GM12878 (cell line): ENCODE measurements at regions not wholly inside any gene's neighbourhood (a gene's known extent, or its start where the extent isn't known, plus 50 kb on each side); places are given as distances from the start of the nearest gene placed in this dataset.
A peak's percentile ranks its signal among the peaks of the same experiment; 100 is the strongest.

ENCODE experiments used
- ATAC-seq: fragments of 200-7000 bp; cut with Tn5 transposase; 3 replicates; pipeline ENCODE4 v1.9.1; 2020; ENCODE audit warnings: mild to moderate bottlenecking, moderate library complexity
- BruUV-seq: library from RNA; stranded (reverse); fragments of 400-500 nt; replicated peaks from 2 replicates; lab custom pipeline; 2021; lab: Mats Ljungman, UMichigan
- CTCF ChIA-PET: fragments of 300-600 bp; sonication (Branson Sonifier 250); formaldehyde crosslinking; extraction: SDS; loops from one replicate; lab custom pipeline; 2021; ENCODE audit warnings: inconsistent platforms; lab: Yijun Ruan, JAX
- POLR2A ChIA-PET: fragments of 350-600 bp; formaldehyde crosslinking; extraction: SDS; loops from one replicate; lab custom pipeline; 2021; ENCODE audit warnings: inconsistent platforms; lab: Charles Lee
- RAD21 ChIA-PET: fragments of 300-600 bp; sonication (Branson Sonifier 250); formaldehyde crosslinking; loops from one replicate; lab custom pipeline; 2023; ENCODE audit warnings: antibody characterized with exemption; ENCODE audit not compliant: unreplicated experiment; lab: Charles Lee
- SMC1A ChIA-PET: fragments of 300-600 bp; sonication (Branson Sonifier 250); formaldehyde crosslinking; loops from one replicate; lab custom pipeline; 2023; ENCODE audit not compliant: unreplicated experiment, uncharacterized antibody; lab: Charles Lee
- DNase-seq: peaks from one replicate; pipeline ENCODE4 v3.0.0-alpha.2; 2011; ENCODE audit warnings: low read depth, low spot score
- FAIRE-seq: peaks from 3 replicates; lab custom pipeline; 2011; peaks lifted over from hg19 to GRCh38; lab: Jason Lieb, UNC
- H2AFZ ChIP-seq: 2 replicates; pipeline ENCODE4 v1.6.0; 2011; ENCODE audit warnings: low read depth, low read length, control low read depth; ENCODE audit not compliant: control insufficient read depth
- H3K27ac ChIP-seq: 2 replicates; pipeline ENCODE4 v1.5.1; 2011; ENCODE audit warnings: control low read depth; ENCODE audit not compliant: control insufficient read depth, insufficient read depth
- H3K27me3 ChIP-seq, 2 experiments: replicated peaks in 1 of 2; 2 replicates each; pipeline versions ENCODE4 v1.6.0 to v1.6.1; 2011; ENCODE audit warnings: low read length in 1 of 2; ENCODE audit not compliant: control insufficient read depth in 2 of 2, insufficient read depth in 2 of 2
- H3K36me3 ChIP-seq, 2 experiments: 2 replicates each; pipeline ENCODE4 v1.5.1; 2011; ENCODE audit warnings: low read length in 1 of 2; ENCODE audit not compliant: control insufficient read depth in 2 of 2, insufficient read depth in 2 of 2
- H3K4me1 ChIP-seq: 2 replicates; pipeline ENCODE4 v1.6.1; 2011; ENCODE audit warnings: mild to moderate bottlenecking, low read length, moderate library complexity, mixed read lengths; ENCODE audit not compliant: control insufficient read depth, insufficient read depth
- H3K4me2 ChIP-seq: 2 replicates; pipeline ENCODE4 v1.6.0; 2011; ENCODE audit warnings: control low read depth; ENCODE audit not compliant: control insufficient read depth, insufficient read depth
- H3K4me3 ChIP-seq: fragments of 200-600 bp; sonication (generic); 2 replicates; pipeline ENCODE4 v1.5.1; 2016
- H3K79me2 ChIP-seq: 2 replicates; pipeline ENCODE4 v1.6.0; 2011; ENCODE audit warnings: low read length; ENCODE audit not compliant: control insufficient read depth, insufficient read depth
- H3K9ac ChIP-seq: 2 replicates; pipeline ENCODE4 v1.8.0; 2011; ENCODE audit warnings: low read length, control low read depth, mixed read lengths; ENCODE audit not compliant: control insufficient read depth, insufficient read depth
- H3K9me3 ChIP-seq: replicated peaks from 3 replicates; pipeline ENCODE4 v1.5.1; 2011; ENCODE audit warnings: mild to moderate bottlenecking, low read length; ENCODE audit not compliant: control insufficient read depth, insufficient read depth
- H4K20me1 ChIP-seq: 2 replicates; pipeline ENCODE4 v1.6.0; 2011; ENCODE audit not compliant: control insufficient read depth, insufficient read depth
- CBX3 ChIP-seq: fragments of 200-600 bp; sonication (generic); IDR thresholded peaks from 2 replicates; pipeline ENCODE4 v1.6.1; 2016; ENCODE audit warnings: low read depth, borderline replicate concordance
- CREB1 ChIP-seq: IDR thresholded peaks from 2 replicates; pipeline ENCODE4 v1.6.1; 2012; ENCODE audit warnings: low read depth, mild to moderate bottlenecking, inconsistent platforms
- ESRRA ChIP-seq: IDR thresholded peaks from 2 replicates; pipeline ENCODE4 v1.6.1; 2012; ENCODE audit warnings: mild to moderate bottlenecking, low read length, improper control_type of control experiment
- ETV6 ChIP-seq, 2 experiments: fragments of 450-650 bp in 1 of 2; IDR thresholded peaks in 1 of 2; conservative IDR thresholded peaks in 1 of 2; 2 replicates each; pipeline ENCODE4 v1.6.1; 2014; ENCODE audit warnings: antibody characterized with exemption in 1 of 2, borderline replicate concordance in 1 of 2, low read depth in 1 of 2, mild to moderate bottlenecking in 1 of 2, moderate library complexity in 1 of 2
- HDAC6 ChIP-seq: fragments of 200-600 bp; sonication (generic); IDR thresholded peaks from one replicate; pipeline ENCODE4 v1.8.0; 2017; ENCODE audit warnings: antibody characterized with exemption; ENCODE audit not compliant: unreplicated experiment
- IKZF2 ChIP-seq, 2 experiments: fragments of 450-650 bp; IDR thresholded peaks; 2 replicates each; pipeline ENCODE4 v1.6.1; 2017; ENCODE audit warnings: mild to moderate bottlenecking in 2 of 2, moderate library complexity in 2 of 2
- IRF5 ChIP-seq: fragments of 450-650 bp; IDR thresholded peaks from 2 replicates; pipeline ENCODE4 v1.6.1; 2017; ENCODE audit warnings: borderline replicate concordance
- NFIC ChIP-seq: IDR thresholded peaks from 2 replicates; pipeline ENCODE4 v1.6.1; 2012; ENCODE audit warnings: low read depth, mild to moderate bottlenecking, inconsistent platforms, low read length, moderate library complexity
- NFXL1 ChIP-seq: fragments of 450-650 bp; IDR thresholded peaks from 2 replicates; pipeline ENCODE4 v1.6.1; 2017; ENCODE audit warnings: antibody characterized with exemption, mild to moderate bottlenecking, borderline replicate concordance
- RELB ChIP-seq: fragments of 450-650 bp; IDR thresholded peaks from 2 replicates; pipeline ENCODE4 v1.6.1; 2017; ENCODE audit warnings: low read depth, mild to moderate bottlenecking, moderate library complexity
- STAT1 ChIP-seq: fragments of 450-650 bp; conservative IDR thresholded peaks from 2 replicates; pipeline ENCODE4 v1.6.1; 2014; ENCODE audit warnings: antibody characterized with exemption, mild to moderate bottlenecking
- ZBTB40 ChIP-seq: fragments of 450-650 bp; IDR thresholded peaks from 2 replicates; pipeline ENCODE4 v1.6.1; 2016; ENCODE audit warnings: mild to moderate bottlenecking, moderate library complexity, borderline replicate concordance
- ZZZ3 ChIP-seq: IDR thresholded peaks from 2 replicates; pipeline ENCODE4 v1.6.1; 2011; ENCODE audit warnings: low read depth; ENCODE audit not compliant: control insufficient read depth, insufficient read length
- WGBS: methylation state at CpG from one replicate; pipeline ENCODE4 v1.1.6; 2016; ENCODE audit warnings: low lambda C conversion rate; ENCODE audit not compliant: insufficient replicate concordance, insufficient coverage; ENCODE audit errors: missing lambda C conversion rate; 5-methylcytosine and 5-hydroxymethylcytosine counted together
- in situ Hi-C: fragments of 300-500 bp; cut with MboI; formaldehyde crosslinking; loops from 9 replicates; pipeline ENCODE4 v1.14.3; 2018; ENCODE audit warnings: mixed read lengths
- intact Hi-C: fragments of 100-400 bp; cut with micrococcal nuclease; formaldehyde crosslinking; loops from one replicate; pipeline ENCODE4 v1.14.2; 2022; ENCODE audit not compliant: unreplicated experiment

GRCh38 chr10:62709200-62709599, 95.3 kb upstream of the ADO start:
- POLR2A ChIA-PET: interaction anchor here (1.1 to 2.7 kb wide), 5 partner anchors 17 to 28 kb away, joined by 3 to 22 read pairs (median 5); no protein-coding TSS in a partner anchor
- Histone ChIP-seq H3K4me3 (no peak overlapping the region), H3K79me2 (no peaks in the 10 kb centered on the region), H4K20me1 (no peaks in the 10 kb centered on the region), H3K9ac (no peak overlapping the region), H2AFZ (no peak overlapping the region; the same call in 1 of the 2 replicates), H3K4me2 (peak overlapping the region; percentile 58), H3K9me3 (peaks cover 9% of the 10 kb centered on the region), H3K4me1 (peaks cover 30% of the 10 kb centered on the region), H3K27me3 (no peaks in the 10 kb centered on the region), H3K27ac (peak overlapping the region; percentile 57), H3K36me3 (no peaks in the 10 kb centered on the region)
- in situ Hi-C loops (no loop called here), intact Hi-C loops (loop anchor here (2.0 to 5.0 kb wide), 2 partner anchors 54 to 97 kb away; no protein-coding TSS in a partner anchor)
- no TSS peak for BruUV-seq
- ATAC-seq (peak; percentile 56), DNase-seq (no peak), FAIRE-seq (no peak)
- RAD21 ChIA-PET: interaction anchor here (0.8 to 7.8 kb wide), 10 partner anchors 24 to 181 kb away, joined by 3 to 91 read pairs (median 12); partner anchors contain the start of gene EGR2
- CTCF ChIA-PET: interaction anchor here (1.1 to 2.8 kb wide), 3 partner anchors 25 to 70 kb away, joined by 3 to 16 read pairs (median 7); no protein-coding TSS in a partner anchor
- SMC1A ChIA-PET: interaction anchor here (0.8 to 8.0 kb wide), 19 partner anchors 15 to 109 kb away, joined by 3 to 104 read pairs (median 4); partner anchors contain the start of gene ADO
- 54% methylated on average over 3 of the region's 3 CpGs for WGBS
- TF ChIP-seq HDAC6 (no peak), RELB (no peak), STAT1 (no peak), IRF5 (no peak), NFXL1 (no peak), CBX3 (no peak), ETV6 (conservative IDR thresholded peaks at IDR 0.05 in 1 of 2, IDR thresholded peaks at IDR 0.05 in 1 of 2; ENCODE audit: borderline replicate concordance in 1 of 2, low read depth in 1 of 2) (no peak), ZZZ3 (no peak), ESRRA (no peak), NFIC (peak; percentile 73), ZBTB40 (no peak), CREB1 (peak; percentile 22; the same call in 1 of the 2 replicates), IKZF2 (IDR thresholded peaks at IDR 0.05) (no peak)
